ENCODE measurements at regions not wholly inside any gene's neighbourhood (a gene's known extent, or its start where the extent isn't known, plus 50 kb on each side); places are given as distances from the start of the nearest gene placed in this dataset.

DNA sequence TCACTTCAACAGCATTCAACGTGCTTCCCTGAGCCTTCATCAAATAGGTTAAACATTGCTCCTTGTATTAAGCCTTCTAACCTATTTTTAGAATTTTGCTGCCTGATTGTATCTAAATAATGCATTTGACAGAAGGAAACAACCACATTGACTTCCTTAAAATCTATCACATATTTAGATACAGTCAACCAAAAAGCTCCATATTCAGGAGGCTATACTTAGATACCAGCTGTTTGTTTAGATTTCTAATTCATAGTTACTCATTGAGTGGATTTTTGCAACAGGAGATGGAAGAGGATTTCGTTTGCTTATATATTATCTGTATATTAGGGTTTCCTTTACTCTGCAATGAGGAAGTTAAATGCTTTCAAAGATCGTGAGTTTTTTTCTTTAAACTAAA lies 241.1 kb upstream of the PPP1R2C start:
- no peak for DNase-seq

DNA sequence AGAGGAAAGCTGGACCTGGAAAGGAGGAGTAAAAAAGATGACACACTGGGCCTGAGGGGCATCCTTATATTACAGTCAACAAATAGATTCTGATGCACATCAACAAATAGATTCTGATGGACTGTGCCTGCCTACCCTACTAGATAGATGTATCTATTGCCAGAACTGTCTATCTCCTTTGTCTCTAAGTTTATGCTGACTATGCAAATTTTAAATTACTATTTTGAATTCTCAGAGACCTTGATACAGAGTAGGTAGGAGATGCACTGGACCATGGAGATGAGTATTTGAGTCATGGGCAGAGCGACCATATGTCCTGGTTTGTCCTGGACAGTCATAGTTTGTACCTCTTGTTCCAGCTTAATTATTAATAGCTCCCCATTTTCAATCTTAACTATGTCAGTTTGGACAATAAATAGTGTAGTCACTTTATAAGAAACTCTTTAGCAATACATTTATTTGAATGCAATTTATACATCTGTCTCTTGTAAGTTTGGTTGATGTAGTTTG lies 247.9 kb upstream of the PPP1R2C start:
- no peak for DNase-seq

DNA sequence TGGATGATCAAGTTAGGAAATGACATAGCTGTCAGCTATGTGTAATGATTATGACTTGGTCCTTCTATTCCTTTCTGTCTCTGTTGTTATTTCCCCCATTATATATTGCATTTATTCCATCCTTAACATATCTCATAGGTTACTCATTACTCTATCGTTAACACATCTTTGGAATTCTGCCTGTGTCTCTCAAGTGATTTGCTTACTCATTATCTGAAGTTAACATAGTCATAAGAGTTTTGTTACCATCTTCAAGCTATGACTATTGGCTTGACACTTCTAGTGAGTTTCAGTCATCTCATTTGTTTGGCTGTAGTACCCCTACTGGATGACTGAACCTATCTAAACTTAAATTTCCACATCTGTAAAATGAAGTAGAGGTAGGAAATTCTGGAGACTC lies 286.1 kb upstream of the PPP1R2C start:
- no peak for DNase-seq

DNA sequence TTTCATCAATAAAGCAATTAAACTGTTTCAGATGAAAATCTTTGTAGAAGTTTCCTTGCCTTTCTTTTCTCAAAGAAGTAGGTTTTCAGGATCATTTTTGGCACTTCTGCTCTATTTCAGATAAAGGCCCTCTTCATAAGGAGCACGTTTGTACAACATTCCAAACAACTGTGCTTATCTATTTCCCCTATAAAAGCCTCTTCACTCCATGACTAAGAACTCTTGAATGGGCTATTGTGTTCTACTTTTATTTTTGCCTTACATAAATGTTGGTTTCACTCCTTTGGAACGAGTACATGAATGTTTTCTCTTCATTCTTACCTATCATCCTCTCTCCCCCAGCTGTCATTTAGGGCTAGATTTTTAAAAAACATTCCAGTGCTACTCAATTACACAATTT lies 288.0 kb upstream of the PPP1R2C start:
- no peak for DNase-seq

DNA sequence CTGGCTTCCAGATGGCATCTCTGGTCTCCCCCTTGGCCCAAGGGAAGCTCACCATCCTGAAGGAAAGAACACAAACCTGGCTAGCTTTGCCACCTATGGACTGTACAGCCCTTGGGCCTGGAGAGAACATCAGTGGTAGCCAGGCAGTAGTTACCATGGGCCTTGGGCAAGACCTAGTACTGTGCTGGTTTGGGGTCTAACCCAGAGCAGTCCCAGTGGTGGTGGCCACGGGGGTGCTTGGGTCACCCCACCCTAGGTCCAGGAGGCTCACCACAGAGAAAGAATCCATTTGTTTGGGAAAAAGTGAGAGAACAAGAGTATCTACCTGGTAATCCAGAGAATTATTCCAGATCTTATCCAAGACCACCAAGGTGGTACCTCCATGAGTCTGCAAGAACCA lies 290.7 kb upstream of the PPP1R2C start:
- no peak for DNase-seq

DNA sequence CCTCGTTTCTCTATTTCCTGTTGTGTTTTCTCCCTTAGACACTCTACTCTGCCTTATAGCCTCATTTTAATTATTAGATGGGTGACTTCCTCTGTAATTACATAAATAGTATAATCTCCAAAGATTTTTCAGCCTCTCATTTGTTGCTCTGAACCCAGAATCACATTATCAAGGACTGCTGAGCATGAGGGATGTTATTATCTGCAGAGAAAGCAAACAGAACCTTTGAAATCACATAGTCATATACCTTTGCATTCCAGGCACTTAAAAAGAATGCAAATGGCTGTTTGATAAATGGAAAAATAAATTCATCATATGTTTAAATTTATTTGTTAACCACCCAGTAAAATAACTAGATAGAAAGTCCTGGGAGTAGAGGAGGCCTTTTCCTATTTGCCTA lies 305.1 kb upstream of the PPP1R2C start:
- DNase-seq: no peak

DNA sequence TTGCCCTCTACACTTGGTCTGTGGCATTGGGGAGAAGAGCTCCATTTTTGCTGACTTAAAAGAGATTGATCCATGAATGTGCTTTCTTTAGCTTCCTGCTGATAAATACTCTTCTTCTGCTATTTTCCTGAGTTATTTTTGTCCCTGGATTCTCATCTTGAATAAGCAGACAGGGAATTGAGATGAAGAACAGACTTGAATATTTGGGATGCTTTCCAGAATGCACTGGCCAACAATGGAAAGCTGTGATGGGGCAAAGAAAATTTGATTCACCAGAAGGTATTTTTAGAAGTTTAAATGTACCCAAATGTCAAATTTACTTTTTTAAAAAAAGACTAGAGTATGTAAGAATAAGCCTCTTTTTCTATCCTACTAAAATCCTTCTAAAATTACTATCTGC lies 309.9 kb upstream of the PPP1R2C start:
- no peak for DNase-seq

DNA sequence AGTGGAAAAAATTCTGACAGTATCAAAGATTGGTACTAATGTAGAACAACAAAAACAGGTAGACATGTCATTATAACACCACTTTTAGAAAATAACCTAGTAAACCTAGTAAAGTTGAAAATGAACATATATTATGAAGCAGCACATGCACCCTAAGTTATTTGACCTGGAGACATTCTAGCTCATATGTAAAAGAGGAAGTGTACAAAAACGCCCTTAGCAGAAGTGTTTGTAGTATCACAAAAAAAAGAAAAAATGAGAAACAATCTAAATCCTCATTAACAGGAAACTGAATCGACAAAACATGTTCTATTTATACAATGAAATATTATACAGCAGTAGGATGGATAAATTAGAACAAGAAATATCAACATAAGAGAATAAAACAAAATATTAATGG lies 318.9 kb upstream of the PPP1R2C start:
- no peak for DNase-seq

DNA sequence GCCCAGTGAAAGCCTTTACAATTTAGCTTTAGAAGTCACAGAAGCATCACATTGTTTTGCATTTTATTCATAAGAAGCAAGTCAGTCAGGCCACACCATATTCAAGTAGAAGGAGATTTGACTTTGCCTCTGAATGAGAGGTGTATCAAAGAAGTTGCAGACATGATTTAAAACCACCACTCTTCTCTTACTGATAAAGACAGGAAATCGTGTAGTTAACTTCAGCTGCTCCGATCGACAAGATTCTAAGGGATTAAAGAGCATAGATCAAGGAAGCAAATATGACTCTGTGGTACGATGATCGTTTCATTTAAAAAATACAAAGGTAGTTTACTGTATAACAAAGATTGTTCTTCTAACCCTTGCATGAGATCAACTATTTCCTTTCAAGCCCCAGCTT lies 328.0 kb upstream of the PPP1R2C start:
- no peak for DNase-seq

DNA sequence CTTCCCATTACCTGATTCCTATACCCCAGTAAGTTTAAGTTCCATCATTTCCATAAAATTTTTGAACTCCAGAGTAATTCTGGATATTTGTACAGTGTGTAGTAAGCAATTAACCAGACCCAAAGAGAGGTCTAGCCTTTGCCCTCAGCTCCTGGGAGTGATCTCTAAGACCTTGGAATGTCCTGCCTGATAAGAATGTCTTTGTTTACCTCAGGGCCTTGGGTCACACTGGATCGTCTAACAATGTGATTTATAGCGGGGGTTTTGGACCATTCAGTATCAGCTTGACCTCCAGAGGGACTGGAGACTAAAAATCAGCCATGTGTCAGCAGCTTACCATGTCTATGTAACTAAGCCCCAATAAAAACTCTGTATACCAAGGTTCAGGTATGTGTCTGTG lies 330.9 kb upstream of the PPP1R2C start:
- DNase-seq: no peak

DNA sequence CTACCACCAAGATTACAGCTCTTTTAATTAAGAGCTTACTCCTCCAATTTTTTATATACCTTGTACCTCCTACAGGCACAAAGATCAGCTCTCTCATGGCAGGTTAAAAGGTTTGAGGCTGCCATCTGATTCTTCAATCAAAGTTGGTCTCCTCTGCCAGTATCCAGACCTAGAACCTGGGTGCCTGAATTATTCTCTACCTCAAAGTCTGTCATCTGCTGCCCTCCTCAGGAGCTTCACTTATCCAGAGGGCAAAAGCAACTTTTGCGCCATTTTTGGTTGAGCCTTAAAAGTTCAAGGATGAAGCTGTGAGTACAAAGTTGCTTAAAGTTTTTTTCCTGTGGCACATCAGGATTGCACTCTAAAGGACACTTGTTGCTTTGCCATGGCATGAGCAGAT lies 343.7 kb upstream of the PPP1R2C start:
- no peak for DNase-seq

DNA sequence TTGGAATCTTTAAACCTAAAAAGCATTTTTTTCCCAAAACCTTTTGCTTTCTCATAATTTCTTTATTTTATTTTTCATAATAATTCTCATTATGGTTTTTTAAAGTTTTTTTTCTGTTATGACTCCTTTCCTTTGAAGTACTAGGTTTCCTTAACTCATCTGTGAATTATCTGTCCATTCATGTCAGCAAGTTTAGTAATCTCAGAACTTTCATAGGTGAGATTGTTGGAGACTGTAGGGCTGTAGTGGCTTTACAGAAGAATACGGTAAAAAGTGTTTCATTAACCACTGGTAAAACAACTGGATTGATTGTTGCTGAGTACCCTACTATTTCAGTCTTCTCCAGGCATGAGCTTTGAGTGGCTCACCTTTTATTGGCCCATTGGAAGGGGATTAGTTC lies 361.7 kb upstream of the PPP1R2C start:
- DNase-seq: no peak

DNA sequence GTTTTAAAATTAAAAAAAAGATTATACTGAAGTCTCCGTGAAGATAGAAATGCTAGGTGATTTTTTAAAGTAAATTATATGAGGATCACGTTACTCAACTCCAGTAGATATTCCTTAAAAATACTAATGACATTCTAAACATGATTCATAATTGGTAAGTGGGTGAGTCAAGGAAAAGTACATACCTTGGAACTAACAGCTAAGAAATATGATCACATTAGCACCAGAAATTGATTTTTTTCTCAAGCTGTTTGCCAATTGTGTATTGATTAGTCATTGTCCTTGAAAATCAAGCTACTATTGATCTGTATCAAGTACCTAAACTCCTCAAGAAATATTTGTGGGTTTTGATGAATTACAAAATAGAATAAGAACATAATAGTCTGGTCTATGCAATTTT lies 362.6 kb upstream of the PPP1R2C start:
- DNase-seq: no peak

DNA sequence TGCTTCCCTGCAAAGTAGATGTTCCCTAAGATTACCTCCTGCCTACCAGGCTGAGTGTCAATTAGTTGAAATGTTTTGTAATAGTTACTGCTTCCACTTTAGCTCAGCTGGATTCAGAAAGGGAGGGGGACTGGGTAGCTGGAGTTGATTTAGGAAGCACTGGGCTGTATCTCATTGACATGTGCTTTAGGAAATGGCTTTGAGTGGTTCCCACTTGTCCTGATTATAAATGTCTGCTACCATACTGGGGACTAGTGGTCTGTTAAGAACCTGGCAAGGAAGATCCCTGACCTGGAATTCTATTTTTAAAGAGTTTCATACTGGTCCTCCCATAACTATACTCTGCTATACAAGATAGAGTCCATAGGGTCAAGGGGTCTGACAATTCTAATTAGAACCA lies 363.9 kb upstream of the PPP1R2C start:
- DNase-seq: no peak

DNA sequence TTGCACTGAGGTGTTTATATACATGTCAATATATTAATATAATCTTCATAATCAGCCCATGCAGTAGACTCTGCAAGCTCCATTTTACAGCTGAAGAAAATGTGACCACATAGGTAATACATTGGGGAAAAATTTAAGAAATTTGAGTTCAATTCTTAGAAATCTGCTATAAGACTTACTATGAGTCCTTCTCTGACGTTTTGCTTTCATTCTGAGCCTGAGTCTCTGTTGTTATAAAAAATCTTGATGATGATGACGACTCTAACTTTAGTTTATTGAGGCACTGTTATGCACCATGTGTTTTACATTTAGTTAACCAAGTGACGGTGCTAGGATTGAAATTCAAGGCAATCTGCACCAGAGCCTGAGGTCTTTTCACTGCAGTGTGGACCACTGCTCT lies 370.3 kb upstream of the PPP1R2C start:
- DNase-seq: no peak

DNA sequence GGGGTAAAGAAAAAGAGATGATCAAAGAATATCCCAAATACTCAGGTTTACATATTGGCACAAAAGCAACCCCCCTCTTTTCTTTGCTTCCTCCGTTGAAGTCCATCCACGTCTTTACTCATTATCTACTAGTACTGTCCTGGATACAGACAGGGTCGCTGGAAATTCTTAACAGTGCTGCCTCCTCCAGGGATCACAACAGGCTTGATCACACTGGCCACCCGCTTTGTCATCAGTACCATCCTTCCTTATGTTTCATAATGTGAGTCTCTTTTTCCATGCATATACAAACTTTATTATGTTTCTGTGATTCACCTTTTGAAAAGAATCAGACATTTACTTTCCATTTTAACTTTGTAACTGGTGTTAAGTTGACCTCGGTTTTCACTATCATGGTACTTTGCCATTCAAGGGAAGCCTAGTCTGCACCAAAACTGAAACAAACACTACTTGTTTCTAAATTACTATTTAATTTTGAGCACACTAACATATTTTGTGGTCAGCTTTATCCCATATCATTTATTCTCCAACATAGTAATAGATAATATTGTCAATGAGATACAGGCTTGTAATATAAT lies 387.5 kb upstream of the PPP1R2C start:
- no peak for DNase-seq

DNA sequence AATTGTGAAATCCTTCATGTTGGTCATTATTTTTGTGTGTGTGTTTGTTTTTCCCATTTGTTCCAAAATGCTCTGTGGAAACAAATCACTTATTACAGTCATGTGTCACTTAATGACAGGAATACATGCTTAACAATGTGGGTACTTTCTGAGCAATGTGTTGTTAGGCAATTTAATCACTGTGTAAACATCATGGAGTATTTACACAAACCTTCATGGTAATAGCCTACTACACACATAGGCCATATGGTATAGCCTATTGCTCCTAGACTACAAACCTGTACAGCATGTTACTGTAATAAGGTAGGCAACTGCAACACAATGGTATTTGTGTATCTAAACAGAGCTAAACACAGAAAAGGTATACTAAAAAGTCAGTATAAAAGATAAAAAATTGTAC lies 388.9 kb upstream of the PPP1R2C start:
- no peak for DNase-seq

DNA sequence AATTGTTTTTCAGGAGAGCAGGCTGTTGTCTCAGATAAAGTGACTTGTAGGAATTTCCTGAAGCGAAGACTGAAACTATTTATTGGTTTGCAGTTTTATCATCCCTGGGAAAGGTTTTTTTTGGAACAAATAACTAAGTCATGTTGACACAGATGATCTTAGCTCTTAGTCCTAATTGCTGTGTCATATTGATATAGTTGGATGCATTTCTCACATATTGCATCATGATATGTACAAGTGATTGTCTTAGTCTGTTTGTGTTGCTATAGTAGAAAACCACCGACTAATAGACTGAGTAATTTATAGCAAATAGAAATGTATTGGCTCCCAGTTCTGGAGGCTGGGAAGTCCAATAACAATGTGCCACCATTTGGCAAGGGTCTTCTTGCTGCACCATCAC lies 397.5 kb upstream of the PPP1R2C start:
- DNase-seq: no peak

DNA sequence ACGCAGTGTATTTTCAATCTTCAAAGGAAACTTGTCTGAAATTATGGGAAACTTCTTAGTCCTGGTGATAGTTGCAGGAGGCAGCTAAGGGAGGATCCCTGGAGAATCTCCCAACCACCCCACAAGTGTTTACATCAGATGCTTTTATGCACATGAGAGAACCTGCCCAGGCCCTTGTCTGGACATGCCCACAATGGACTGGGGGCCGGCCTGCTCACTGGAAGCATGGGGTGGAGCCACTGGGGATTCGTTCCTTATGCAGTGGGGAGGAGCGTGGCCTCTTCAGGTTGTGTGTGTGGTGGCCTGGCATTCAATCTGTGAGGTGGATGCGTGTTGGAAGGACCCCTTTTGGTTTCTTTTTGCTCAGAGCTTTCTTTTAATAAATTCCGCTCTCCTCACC lies 398.7 kb upstream of the PPP1R2C start:
- no peak for DNase-seq

DNA sequence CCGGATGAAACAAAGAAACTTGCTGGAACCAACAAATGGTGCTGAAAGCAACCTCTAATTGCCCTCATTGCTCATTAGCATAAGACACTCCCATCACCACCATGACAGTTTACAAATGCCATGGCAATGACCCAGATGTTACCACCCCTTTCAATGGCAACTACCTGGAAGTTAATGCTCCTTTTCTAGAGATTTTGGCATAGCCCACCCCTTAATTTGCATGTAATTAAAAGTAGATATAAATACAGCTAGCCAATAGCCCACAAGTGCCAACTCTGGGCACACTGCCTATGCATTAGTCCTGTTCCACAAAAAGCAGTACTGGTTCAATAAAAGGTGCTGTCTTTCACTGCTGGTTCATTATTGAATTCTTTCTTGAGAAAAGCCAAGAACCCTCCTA lies 410.3 kb upstream of the PPP1R2C start:
- DNase-seq: no peak

DNA sequence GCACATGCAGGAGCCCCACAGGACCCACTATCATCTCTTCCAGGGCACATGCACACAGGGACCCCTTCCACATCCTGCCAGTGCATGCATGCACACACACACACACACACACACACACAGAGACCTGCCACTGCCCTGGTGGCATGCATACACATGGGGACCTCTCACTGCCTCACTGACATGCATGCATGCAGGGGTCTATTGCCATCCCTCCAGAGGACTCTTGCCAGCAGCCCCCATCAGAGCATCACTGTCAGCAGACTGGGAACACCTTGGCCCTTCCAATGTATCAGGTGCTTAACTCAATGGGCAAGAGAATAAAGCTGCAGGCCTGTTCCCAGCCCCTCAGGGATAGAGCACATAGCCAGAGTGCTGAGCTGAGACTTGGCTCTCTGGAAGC lies 433.6 kb upstream of the PPP1R2C start:
- no peak for DNase-seq

DNA sequence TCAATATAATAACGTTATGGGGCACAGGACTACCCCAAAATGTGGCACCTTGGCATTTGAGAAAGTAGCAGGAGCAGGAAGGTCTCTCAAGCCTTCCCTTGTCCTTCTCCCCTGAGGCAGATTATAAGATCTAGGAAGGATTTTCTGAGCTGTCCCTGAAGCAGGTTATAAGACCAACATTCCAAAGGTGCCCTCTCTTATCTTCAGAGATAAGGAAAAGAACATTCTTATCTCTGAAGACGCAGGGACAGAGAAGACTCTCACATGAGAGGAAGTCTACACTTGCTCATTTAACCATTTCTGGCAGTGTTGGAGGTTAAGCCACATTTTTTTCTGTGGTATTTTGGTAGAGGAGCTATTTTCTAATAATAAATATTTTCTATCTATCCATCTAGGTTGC lies 437.9 kb upstream of the MAOA start:
- DNase-seq: no peak

DNA sequence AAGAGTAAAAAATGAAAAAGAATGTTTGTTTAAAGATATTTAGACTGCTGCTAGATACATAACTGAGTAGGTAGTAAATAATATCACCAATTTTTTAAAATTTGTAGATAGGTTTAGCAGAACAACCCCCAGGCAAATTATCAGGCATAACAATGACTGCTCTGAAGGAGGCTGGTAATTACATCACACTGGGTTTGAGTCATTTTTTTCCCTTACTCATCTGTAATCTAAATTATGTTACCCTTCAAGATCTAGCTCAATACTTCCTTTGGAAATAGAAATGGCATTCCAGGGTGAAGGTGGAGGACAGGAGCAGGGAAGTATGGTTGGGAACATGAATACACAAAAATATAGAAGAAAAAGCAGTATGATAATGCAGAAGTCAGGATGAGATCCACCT lies 431.6 kb upstream of the MAOA start:
- no peak for DNase-seq

DNA sequence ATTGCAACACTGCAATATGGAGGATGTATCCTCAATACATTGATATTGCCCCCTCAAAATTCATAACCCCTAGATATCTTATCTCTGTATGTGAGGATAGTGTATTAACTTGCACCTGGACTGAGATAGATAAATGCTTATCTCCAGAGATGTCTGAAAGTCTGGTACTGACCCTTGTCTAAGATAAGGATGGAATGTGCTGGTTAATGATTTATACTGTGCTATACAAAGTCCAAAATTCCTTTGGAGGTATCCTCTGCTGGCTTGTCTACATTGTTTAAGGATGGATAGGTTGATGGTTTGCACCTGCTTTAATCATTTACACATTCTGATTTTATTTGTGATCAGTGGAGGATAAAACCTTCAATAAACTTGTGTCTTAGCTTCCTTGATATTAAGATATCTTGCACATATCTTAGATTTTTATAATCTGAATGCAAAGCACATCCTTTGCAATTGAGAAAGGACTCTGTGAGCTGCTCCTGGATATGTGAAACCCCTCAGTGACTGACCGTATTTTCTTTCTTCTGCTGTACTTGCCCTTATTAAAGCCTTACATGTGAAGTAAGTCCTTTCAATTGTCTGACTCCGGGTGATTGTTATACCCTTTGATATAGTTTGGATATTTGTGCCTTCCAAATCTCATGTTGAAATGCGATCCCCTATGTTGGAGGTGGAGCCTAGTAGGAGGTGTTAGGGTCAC lies 430.3 kb upstream of the MAOA start:
- DNase-seq: no peak

DNA sequence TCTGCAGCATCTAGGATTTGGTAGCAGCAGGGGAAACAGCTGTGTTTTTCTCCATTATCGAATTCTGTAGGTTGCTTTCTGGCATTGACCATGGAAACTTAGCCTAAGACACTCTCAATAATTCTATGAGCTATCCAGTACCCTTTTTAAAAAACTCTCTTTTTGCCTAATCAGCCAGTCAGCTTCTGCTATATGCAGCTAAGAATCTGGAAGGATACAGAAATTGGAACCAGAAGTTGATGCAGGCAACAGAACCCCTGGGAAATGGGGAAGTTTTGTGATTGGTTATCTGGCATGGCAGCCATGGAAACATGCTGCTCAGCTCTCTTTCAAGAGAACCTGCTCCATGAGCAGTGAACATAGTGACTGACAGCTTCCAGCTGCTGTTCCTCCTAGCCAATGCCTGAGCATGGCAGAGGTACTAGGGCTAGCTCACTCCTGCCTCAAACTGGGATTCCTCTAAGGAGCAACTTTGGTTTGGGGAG lies 417.6 kb upstream of the MAOA start:
- DNase-seq: no peak

Data from activated gamma-delta T cell treated with Interleukin-2 at 50 U/mL for 16 hours (primary cell).